ENCODE measurements at regions not wholly inside any gene's neighbourhood (a gene's known extent, or its start where the extent isn't known, plus 50 kb on each side); places are given as distances from the start of the nearest gene placed in this dataset.

DNA sequence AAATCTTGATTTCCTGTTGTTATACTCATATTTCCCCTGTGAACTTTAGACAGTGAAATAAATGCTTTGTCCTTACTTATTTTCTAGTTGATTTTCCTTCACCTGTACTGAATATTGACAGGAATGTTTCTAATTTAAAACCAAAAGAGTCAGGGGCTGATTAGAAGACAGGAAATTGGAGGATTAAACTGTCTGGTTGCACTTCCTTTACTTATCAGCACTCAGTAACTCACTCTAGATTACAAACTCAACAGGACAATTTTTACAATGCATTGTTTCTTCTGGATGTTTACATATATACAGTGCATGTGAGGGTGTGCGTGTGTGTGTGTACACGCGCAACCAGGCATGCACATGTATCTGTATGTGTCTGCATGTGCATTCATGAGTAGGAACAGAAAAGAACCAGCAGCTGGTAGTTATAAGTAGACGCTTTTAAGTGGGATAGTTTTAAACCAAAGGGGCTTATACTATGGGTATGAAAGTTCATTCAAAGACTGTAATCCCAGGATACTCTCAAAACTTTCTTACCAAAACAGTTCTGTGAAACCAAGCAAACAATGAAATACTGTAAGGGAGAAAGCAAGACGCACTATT, 212.0 kb upstream of the NFIA start:
- TF ChIP-seq PPARA (CRISPR knock-in tag; IDR thresholded peaks at IDR 0.05; ENCODE audit: borderline replicate concordance) (no peak), ZFP3 (CRISPR knock-in tag; IDR thresholded peaks at IDR 0.05) (no peak), ZNF565 (CRISPR knock-in tag; conservative IDR thresholded peaks at IDR 0.05; ENCODE audit: low read depth) (no peak), ESRRG (CRISPR knock-in tag; IDR thresholded peaks at IDR 0.05) (no peak), RARB (CRISPR knock-in tag; IDR thresholded peaks at IDR 0.05) (no peak), TOX (CRISPR knock-in tag; IDR thresholded peaks at IDR 0.05; ENCODE audit: borderline replicate concordance) (no peak), ZC3H10 (CRISPR knock-in tag; IDR thresholded peaks at IDR 0.05) (no peak), BACH2 (CRISPR knock-in tag; IDR thresholded peaks at IDR 0.05; ENCODE audit: borderline replicate concordance) (no peak), ARNTL (CRISPR knock-in tag; IDR thresholded peaks at IDR 0.05; ENCODE audit: borderline replicate concordance, low read depth) (no peak), ISL1 (CRISPR knock-in tag; IDR thresholded peaks at IDR 0.05) (no peak), CREB5 (CRISPR knock-in tag; IDR thresholded peaks at IDR 0.05; ENCODE audit: low read depth) (no peak)
- TF ChIP-seq, protein P1, sequence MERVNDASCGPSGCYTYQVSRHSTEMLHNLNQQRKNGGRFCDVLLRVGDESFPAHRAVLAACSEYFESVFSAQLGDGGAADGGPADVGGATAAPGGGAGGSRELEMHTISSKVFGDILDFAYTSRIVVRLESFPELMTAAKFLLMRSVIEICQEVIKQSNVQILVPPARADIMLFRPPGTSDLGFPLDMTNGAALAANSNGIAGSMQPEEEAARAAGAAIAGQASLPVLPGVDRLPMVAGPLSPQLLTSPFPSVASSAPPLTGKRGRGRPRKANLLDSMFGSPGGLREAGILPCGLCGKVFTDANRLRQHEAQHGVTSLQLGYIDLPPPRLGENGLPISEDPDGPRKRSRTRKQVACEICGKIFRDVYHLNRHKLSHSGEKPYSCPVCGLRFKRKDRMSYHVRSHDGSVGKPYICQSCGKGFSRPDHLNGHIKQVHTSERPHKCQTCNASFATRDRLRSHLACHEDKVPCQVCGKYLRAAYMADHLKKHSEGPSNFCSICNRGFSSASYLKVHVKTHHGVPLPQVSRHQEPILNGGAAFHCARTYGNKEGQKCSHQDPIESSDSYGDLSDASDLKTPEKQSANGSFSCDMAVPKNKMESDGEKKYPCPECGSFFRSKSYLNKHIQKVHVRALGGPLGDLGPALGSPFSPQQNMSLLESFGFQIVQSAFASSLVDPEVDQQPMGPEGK (CRISPR knock-in tag; IDR thresholded peaks at IDR 0.05; ENCODE audit: borderline replicate concordance) = no peak
